Loucy (cell line): ENCODE measurements at regions not wholly inside any gene's neighbourhood (a gene's known extent, or its start where the extent isn't known, plus 50 kb on each side); places are given as distances from the start of the nearest gene placed in this dataset.

Experiments used
- H2AFZ ChIP-seq: fragments of 200-600 bp; sonication (generic); 2 replicates; pipeline ENCODE4 v1.6.0; 2016; ENCODE audit warnings: antibody characterized with exemption, mild to moderate bottlenecking, low read length, moderate library complexity
- H3F3A ChIP-seq: fragments of 200-600 bp; 2 replicates; pipeline ENCODE4 v1.6.0; 2016; ENCODE audit warnings: antibody characterized with exemption, low read depth, mild to moderate bottlenecking
- H3K27me3 ChIP-seq: fragments of 200-600 bp; sonication (generic); 2 replicates; pipeline ENCODE4 v1.6.1; 2014; ENCODE audit warnings: low read length, mild to moderate bottlenecking; ENCODE audit not compliant: insufficient read depth, poor library complexity, severe bottlenecking
- H3K36me3 ChIP-seq: fragments of 200-600 bp; sonication (generic); 2 replicates; pipeline ENCODE4 v1.6.1; 2016; ENCODE audit warnings: low read length; ENCODE audit not compliant: insufficient read depth
- H3K4me1 ChIP-seq: fragments of 200-600 bp; sonication (generic); 2 replicates; pipeline ENCODE4 v1.5.1; 2014; ENCODE audit warnings: low read length, mild to moderate bottlenecking; ENCODE audit not compliant: insufficient read depth, poor library complexity, severe bottlenecking
- H3K4me2 ChIP-seq: fragments of 200-600 bp; sonication (generic); 2 replicates; pipeline ENCODE4 v1.6.0; 2014; ENCODE audit warnings: antibody characterized with exemption, low read length, low read depth, mild to moderate bottlenecking; ENCODE audit not compliant: poor library complexity, severe bottlenecking
- H3K4me3 ChIP-seq: fragments of 200-600 bp; sonication (generic); 2 replicates; pipeline ENCODE4 v1.5.1; 2014; ENCODE audit warnings: low read length, mild to moderate bottlenecking, mixed read lengths; ENCODE audit not compliant: poor library complexity, severe bottlenecking
- H3K79me2 ChIP-seq: fragments of 200-600 bp; sonication (generic); 2 replicates; pipeline ENCODE4 v1.6.1; 2014; ENCODE audit warnings: low read length; ENCODE audit not compliant: insufficient read depth
- H3K9ac ChIP-seq: fragments of 200-600 bp; sonication (generic); 2 replicates; pipeline ENCODE4 v1.6.0; 2014; ENCODE audit warnings: mild to moderate bottlenecking, low read depth, low read length, moderate library complexity; ENCODE audit not compliant: poor library complexity, severe bottlenecking
- H3K9me2 ChIP-seq: fragments of 200-600 bp; sonication (generic); replicated peaks from 2 replicates; pipeline ENCODE4 v1.6.1; 2016; ENCODE audit warnings: low read depth, low read length, mixed read lengths
- H3K9me3 ChIP-seq: fragments of 200-600 bp; sonication (generic); 2 replicates; pipeline ENCODE4 v1.6.1; 2014; ENCODE audit warnings: mild to moderate bottlenecking, antibody characterized with exemption, low read length, low read depth; ENCODE audit not compliant: insufficient read depth
- H4K20me1 ChIP-seq: fragments of 200-600 bp; sonication (generic); 2 replicates; pipeline ENCODE4 v1.6.0; 2014; ENCODE audit warnings: antibody characterized with exemption, low read length, mild to moderate bottlenecking; ENCODE audit not compliant: insufficient read depth, poor library complexity, severe bottlenecking
- EZH2phosphoT487 ChIP-seq: fragments of 200-600 bp; IDR thresholded peaks from 2 replicates; pipeline ENCODE4 v1.6.1; 2018; ENCODE audit warnings: antibody characterized with exemption, mild to moderate bottlenecking, moderate library complexity, borderline replicate concordance
- TF ChIP-seq, protein P1 (sequence below): fragments of 200-600 bp; sonication (generic); conservative IDR thresholded peaks from 2 replicates; pipeline ENCODE4 v1.5.1; 2014; ENCODE audit warnings: mild to moderate bottlenecking, antibody characterized with exemption, low read length

DNA sequence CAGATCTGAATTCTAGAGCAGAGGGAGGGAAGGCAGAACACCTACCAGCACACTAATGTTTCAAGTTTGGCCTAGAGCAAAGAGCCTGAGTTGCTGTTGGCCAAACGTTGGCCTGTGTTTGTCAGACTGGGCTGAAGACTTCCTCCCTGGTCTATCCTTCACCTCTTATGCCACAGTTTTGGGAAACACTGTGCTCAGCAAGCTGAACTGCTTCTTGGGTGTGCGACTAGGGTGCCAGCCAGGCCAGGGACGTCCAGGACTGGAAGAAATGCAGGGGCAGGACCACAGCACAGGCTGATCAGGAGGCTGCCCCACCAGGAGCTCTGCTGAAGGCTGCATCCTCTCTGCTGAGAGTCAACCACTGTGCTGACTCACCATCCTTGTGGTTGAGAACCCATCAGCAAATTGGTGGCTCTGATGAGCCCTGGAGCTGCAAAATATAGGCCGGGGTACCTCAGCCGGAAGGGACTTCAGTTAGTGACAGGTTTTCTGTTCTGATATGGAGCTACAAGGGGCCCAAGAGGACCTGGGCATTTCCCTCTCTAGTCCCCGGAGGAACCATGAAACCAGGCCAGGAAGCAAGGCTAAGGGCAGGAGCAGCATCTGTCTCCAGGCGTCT is 131.6 kb upstream of the RASGRP1 start:
- H3K4me1 ChIP-seq: peaks cover 78% of the 10 kb centered on the region
- H3K36me3 ChIP-seq: no peaks in the 10 kb centered on the region
- H3K9me2 ChIP-seq: no peaks in the 10 kb centered on the region
- H4K20me1 ChIP-seq: no peaks in the 10 kb centered on the region
- H3K4me2 ChIP-seq: peak overlapping the region; percentile 78
- H3K4me3 ChIP-seq: peak overlapping the region; percentile 70
- no peaks in the 10 kb centered on the region for H3K27me3 ChIP-seq
- H3K9ac ChIP-seq: peak overlapping the region; percentile 83
- peaks cover 16% of the 10 kb centered on the region; the same call in 1 of the 2 replicates for H3K79me2 ChIP-seq
- H3F3A ChIP-seq: peaks cover 14% of the 10 kb centered on the region
- H3K9me3 ChIP-seq: no peaks in the 10 kb centered on the region
- TF ChIP-seq EZH2phosphoT487: no peak
- TF ChIP-seq, protein P1, sequence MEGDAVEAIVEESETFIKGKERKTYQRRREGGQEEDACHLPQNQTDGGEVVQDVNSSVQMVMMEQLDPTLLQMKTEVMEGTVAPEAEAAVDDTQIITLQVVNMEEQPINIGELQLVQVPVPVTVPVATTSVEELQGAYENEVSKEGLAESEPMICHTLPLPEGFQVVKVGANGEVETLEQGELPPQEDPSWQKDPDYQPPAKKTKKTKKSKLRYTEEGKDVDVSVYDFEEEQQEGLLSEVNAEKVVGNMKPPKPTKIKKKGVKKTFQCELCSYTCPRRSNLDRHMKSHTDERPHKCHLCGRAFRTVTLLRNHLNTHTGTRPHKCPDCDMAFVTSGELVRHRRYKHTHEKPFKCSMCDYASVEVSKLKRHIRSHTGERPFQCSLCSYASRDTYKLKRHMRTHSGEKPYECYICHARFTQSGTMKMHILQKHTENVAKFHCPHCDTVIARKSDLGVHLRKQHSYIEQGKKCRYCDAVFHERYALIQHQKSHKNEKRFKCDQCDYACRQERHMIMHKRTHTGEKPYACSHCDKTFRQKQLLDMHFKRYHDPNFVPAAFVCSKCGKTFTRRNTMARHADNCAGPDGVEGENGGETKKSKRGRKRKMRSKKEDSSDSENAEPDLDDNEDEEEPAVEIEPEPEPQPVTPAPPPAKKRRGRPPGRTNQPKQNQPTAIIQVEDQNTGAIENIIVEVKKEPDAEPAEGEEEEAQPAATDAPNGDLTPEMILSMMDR: no peak
- H2AFZ ChIP-seq: no peak overlapping the region

GRCh38 chr15:38696790-38697495 is 132.3 kb upstream of the RASGRP1 start:
- no peaks in the 10 kb centered on the region for H3K9me3 ChIP-seq
- peak overlapping the region; percentile 70 for H3K4me3 ChIP-seq
- no peaks in the 10 kb centered on the region for H3K36me3 ChIP-seq
- peaks cover 14% of the 10 kb centered on the region for H3F3A ChIP-seq
- TF ChIP-seq EZH2phosphoT487: no peak
- TF ChIP-seq, protein P1: no peak
- peak overlapping the region; percentile 78 for H3K4me2 ChIP-seq
- no peaks in the 10 kb centered on the region for H3K27me3 ChIP-seq
- no peaks in the 10 kb centered on the region for H3K9me2 ChIP-seq
- peak overlapping the region; percentile 83 for H3K9ac ChIP-seq
- no peaks in the 10 kb centered on the region for H4K20me1 ChIP-seq
- no peak overlapping the region for H2AFZ ChIP-seq
- H3K79me2 ChIP-seq: peaks cover 16% of the 10 kb centered on the region; the same call in 1 of the 2 replicates
- H3K4me1 ChIP-seq: peaks cover 74% of the 10 kb centered on the region

DNA sequence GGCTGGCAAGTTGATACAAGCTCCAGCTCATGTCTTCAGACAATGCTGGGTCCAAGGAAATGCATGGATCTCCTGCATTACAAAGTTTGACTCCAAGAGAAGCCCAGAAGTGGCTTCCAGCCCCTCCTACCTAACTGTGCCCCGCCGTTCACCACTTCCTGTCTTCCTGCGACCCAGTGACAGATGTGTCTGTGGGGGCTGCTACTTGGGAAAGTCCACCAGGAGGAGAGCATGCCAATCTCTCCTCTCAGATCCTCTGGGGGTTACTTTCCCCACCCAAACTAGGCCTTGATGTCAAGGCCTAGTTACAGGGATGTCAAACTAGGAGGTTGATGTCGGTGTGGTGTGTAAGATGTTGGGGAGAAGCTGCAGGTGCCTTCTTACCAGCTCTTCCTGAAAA is 133.6 kb upstream of the RASGRP1 start:
- peak overlapping the region; percentile 70 for H3K4me3 ChIP-seq
- TF ChIP-seq, protein P1: no peak
- TF ChIP-seq EZH2phosphoT487: no peak
- no peaks in the 10 kb centered on the region for H3K9me2 ChIP-seq
- no peaks in the 10 kb centered on the region for H3K9me3 ChIP-seq
- no peaks in the 10 kb centered on the region for H4K20me1 ChIP-seq
- peaks cover 73% of the 10 kb centered on the region for H3K4me1 ChIP-seq
- H3K36me3 ChIP-seq: no peaks in the 10 kb centered on the region
- peaks cover 16% of the 10 kb centered on the region; the same call in 1 of the 2 replicates for H3K79me2 ChIP-seq
- peaks cover 14% of the 10 kb centered on the region for H3F3A ChIP-seq
- peak overlapping the region; percentile 78 for H3K4me2 ChIP-seq
- H3K27me3 ChIP-seq: no peaks in the 10 kb centered on the region
- H3K9ac ChIP-seq: peak overlapping the region; percentile 83
- H2AFZ ChIP-seq: no peak overlapping the region
